HepG2 (cell line): ENCODE measurements at regions not wholly inside any gene's neighbourhood (a gene's known extent, or its start where the extent isn't known, plus 50 kb on each side); places are given as distances from the start of the nearest gene placed in this dataset.

ENCODE experiments used
- ATAC-seq: fragments of 200-7000 bp; cut with Tn5 transposase; 3 replicates; pipeline ENCODE4 v1.9.1; 2020; ENCODE audit warnings: mild to moderate bottlenecking, moderate library complexity
- BruUV-seq: library from RNA; stranded (reverse); fragments of 400-500 nt; replicated peaks from 2 replicates; lab custom pipeline; 2021; lab: Mats Ljungman, UMichigan
- CTCF ChIA-PET: fragments of 300-600 bp; formaldehyde crosslinking; extraction: SDS; loops from one replicate; lab custom pipeline; 2021; ENCODE audit warnings: low total read pairs, inconsistent platforms, low intra/inter-chr PET ratio; lab: Yijun Ruan, JAX
- POLR2A ChIA-PET: fragments of 350-600 bp; sonication (Branson Sonifier 250); formaldehyde crosslinking; loops from one replicate; lab custom pipeline; 2020; ENCODE audit warnings: antibody characterized with exemption, inconsistent platforms; lab: Yijun Ruan, JAX
- DNase-seq: peaks from one replicate; pipeline ENCODE4 v3.0.0-alpha.2; 2015; ENCODE audit warnings: low spot score
- FAIRE-seq: peaks from 3 replicates; lab custom pipeline; 2011; peaks lifted over from hg19 to GRCh38; lab: Jason Lieb, UNC
- H2AFZ ChIP-seq: one replicate; pipeline ENCODE4 v1.6.1; 2011; ENCODE audit warnings: low read length, inconsistent platforms
- H3K27ac ChIP-seq: fragments of 300-600 bp; 3 replicates; pipeline ENCODE4 v1.8.0; 2011; ENCODE audit warnings: mixed run types, mild to moderate bottlenecking, mixed read lengths, low read length, inconsistent platforms; ENCODE audit not compliant: insufficient read depth; ENCODE audit errors: extremely low read length
- H3K27me3 ChIP-seq, 2 experiments: fragments of 200-600 bp in 1 of 2; 2 replicates in 1 of 2; 3 replicates in 1 of 2; pipeline versions ENCODE4 v1.6.0 to v1.8.0; 2011; ENCODE audit warnings: low read length in 2 of 2, mild to moderate bottlenecking in 2 of 2, moderate library complexity in 2 of 2, inconsistent platforms in 1 of 2; ENCODE audit not compliant: insufficient read depth in 2 of 2, control insufficient read depth in 1 of 2
- H3K36me3 ChIP-seq, 2 experiments: fragments of 200-600 bp in 1 of 2; replicated peaks in 1 of 2; 2 replicates in 1 of 2; 3 replicates in 1 of 2; pipeline versions ENCODE4 v1.5.1 to v1.8.0; 2011; ENCODE audit warnings: low read length in 2 of 2, inconsistent platforms in 1 of 2; ENCODE audit not compliant: insufficient read depth in 2 of 2, control insufficient read depth in 1 of 2
- H3K4me1 ChIP-seq: 2 replicates; pipeline ENCODE4 v1.5.1; 2012; ENCODE audit warnings: low read length, inconsistent platforms; ENCODE audit not compliant: insufficient read depth
- H3K4me2 ChIP-seq: 2 replicates; pipeline ENCODE4 v1.6.0; 2011; ENCODE audit warnings: low read depth, low read length, inconsistent platforms
- H3K4me3 ChIP-seq, 3 experiments: fragments of 200-600 bp in 1 of 3; sonication (generic), shearing (Covaris generic) in 1 of 3; replicated peaks in 1 of 3; 2 replicates each; pipeline ENCODE4 v1.5.1; 2011 to 2016; ENCODE audit warnings: low read length in 3 of 3, inconsistent platforms in 2 of 3, low read depth in 2 of 3, mild to moderate bottlenecking in 2 of 3, control low read depth in 1 of 3, mixed read lengths in 1 of 3; ENCODE audit not compliant: insufficient read depth in 1 of 3
- H3K79me2 ChIP-seq: one replicate; pipeline ENCODE4 v1.6.1; 2011; ENCODE audit warnings: low read length, inconsistent platforms; ENCODE audit not compliant: insufficient read depth
- H3K9ac ChIP-seq: 2 replicates; pipeline ENCODE4 v1.6.0; 2011; ENCODE audit warnings: mild to moderate bottlenecking, low read depth, low read length, inconsistent platforms; ENCODE audit not compliant: insufficient read depth
- H3K9me3 ChIP-seq: 2 replicates; pipeline ENCODE4 v1.5.1; 2012; ENCODE audit warnings: mild to moderate bottlenecking, low read length
- H4K20me1 ChIP-seq: 2 replicates; pipeline ENCODE4 v1.6.0; 2011; ENCODE audit warnings: inconsistent platforms, mild to moderate bottlenecking, low read length, moderate library complexity; ENCODE audit not compliant: insufficient read depth
- ATF7 ChIP-seq, 2 experiments: fragments of 450-650 bp in 1 of 2; sonication (generic) in 1 of 2; formaldehyde crosslinking in 1 of 2; IDR thresholded peaks; 2 replicates each; pipeline versions ENCODE4 v1.4.0 to v1.6.1; 2016 to 2020; ENCODE audit warnings: antibody characterized with exemption in 1 of 2, mild to moderate bottlenecking in 1 of 2, missing genetic modification reagents in 1 of 2
- CEBPB ChIP-seq: IDR thresholded peaks from 2 replicates; pipeline ENCODE4 v1.6.1; 2011; ENCODE audit warnings: low read depth, low read length, improper control_type of control experiment, borderline replicate concordance
- CREB1 ChIP-seq, 2 experiments: fragments of 450-650 bp in 1 of 2; IDR thresholded peaks; 2 replicates each; pipeline ENCODE4 v1.6.1; 2016 to 2017; ENCODE audit warnings: control low read depth in 1 of 2, mild to moderate bottlenecking in 1 of 2, missing compliant biosample characterization in 1 of 2, missing genetic modification characterization in 1 of 2
- EP300 ChIP-seq, 3 experiments: sonication (generic) in 1 of 3; formaldehyde crosslinking in 1 of 3; IDR thresholded peaks; 2 replicates each; pipeline versions ENCODE4 v1.5.1 to v1.6.1; 2011 to 2020; ENCODE audit warnings: low read depth in 2 of 3, low read length in 2 of 3, borderline replicate concordance in 1 of 3, improper control_type of control experiment in 1 of 3, mild to moderate bottlenecking in 1 of 3, missing genetic modification reagents in 1 of 3, moderate library complexity in 1 of 3
- MAFK ChIP-seq, 2 experiments: IDR thresholded peaks in 1 of 2; conservative IDR thresholded peaks in 1 of 2; 2 replicates each; pipeline ENCODE4 v1.6.1; 2011; ENCODE audit warnings: improper control_type of control experiment in 2 of 2, low read length in 2 of 2
- NFKB2 ChIP-seq: sonication (generic); formaldehyde crosslinking; IDR thresholded peaks from 2 replicates; pipeline ENCODE4 v1.4.0; 2020; ENCODE audit warnings: missing genetic modification reagents, borderline replicate concordance
- RAD51 ChIP-seq: fragments of 450-650 bp; IDR thresholded peaks from 2 replicates; pipeline ENCODE4 v1.6.1; 2016; ENCODE audit warnings: borderline replicate concordance
- RXRB ChIP-seq: IDR thresholded peaks from 2 replicates; pipeline ENCODE4 v1.6.1; 2016; ENCODE audit warnings: borderline replicate concordance, missing genetic modification reagents, missing compliant biosample characterization
- ZFP82 ChIP-seq: sonication (generic); formaldehyde crosslinking; IDR thresholded peaks from 2 replicates; pipeline ENCODE4 v1.5.1; 2020; ENCODE audit warnings: mild to moderate bottlenecking, missing genetic modification reagents, borderline replicate concordance
- ZNF20 ChIP-seq: sonication (generic); formaldehyde crosslinking; IDR thresholded peaks from 2 replicates; pipeline ENCODE4 v1.4.0; 2020; ENCODE audit warnings: mild to moderate bottlenecking, moderate library complexity, missing genetic modification reagents
- WGBS: methylation state at CpG from one replicate; pipeline ENCODE4 v1.1.6; 2017; ENCODE audit warnings: low lambda C conversion rate; 5-methylcytosine and 5-hydroxymethylcytosine counted together
- in situ Hi-C: cut with HindIII; loops from 2 replicates; pipeline ENCODE4 v1.10.0; 2017; ENCODE audit warnings: low pct_unique_long_range_greater_than_20kb; ENCODE audit not compliant: extremely low pct_ligation_motif_present
- intact Hi-C: fragments of 100-400 bp; cut with micrococcal nuclease; formaldehyde crosslinking; loops from one replicate; pipeline ENCODE4 v1.10.0; 2022; ENCODE audit not compliant: unreplicated experiment
- TF ChIP-seq, protein P1 (sequence below): sonication (generic); formaldehyde crosslinking; IDR thresholded peaks from 2 replicates; pipeline ENCODE4 v1.5.0; 2020; ENCODE audit warnings: mild to moderate bottlenecking, missing genetic modification reagents

DNA sequence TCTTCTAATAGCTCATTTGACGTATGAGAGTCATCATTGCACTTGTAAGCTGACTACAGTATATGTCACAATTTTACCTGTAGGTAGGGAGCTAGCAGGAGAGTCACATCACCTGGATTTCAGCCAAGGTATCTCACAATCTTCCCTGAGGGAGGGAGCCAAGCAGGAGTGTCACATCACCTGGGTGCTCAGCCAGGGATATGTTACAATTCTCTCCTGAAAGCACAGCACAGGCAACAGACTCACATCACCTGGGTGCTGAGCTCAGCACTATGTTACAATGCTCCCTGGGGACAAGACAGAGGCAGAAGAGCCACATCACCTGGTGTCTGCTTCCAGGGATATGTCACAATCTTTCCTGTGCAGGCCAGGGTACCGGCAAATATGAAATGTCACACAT is 51.5 kb upstream of the ZNF730 start:
- Histone ChIP-seq H3K4me2 (no peak overlapping the region), H2AFZ (no peak overlapping the region), H3K9me3 (peaks cover 93% of the 10 kb centered on the region), H3K79me2 (no peaks in the 10 kb centered on the region), H3K9ac (no peak overlapping the region), H4K20me1 (no peaks in the 10 kb centered on the region), H3K4me1 (no peaks in the 10 kb centered on the region), H3K4me3 (no peak overlapping the region), H3K27ac (no peak overlapping the region), H3K27me3 (no peaks in the 10 kb centered on the region), H3K36me3 (no peaks in the 10 kb centered on the region)
- DNase-seq (no peak), FAIRE-seq (no peak), ATAC-seq (no peak)
- intact Hi-C loops, result no loop called here
- 0% methylated on average over 1 of the region's 2 CpGs for WGBS
- BruUV-seq, result no TSS peak
- peak in 1 of 2 experiments; percentile 41; a peak in 2 of 4 replicates for TF ChIP-seq MAFK (conservative IDR thresholded peaks at IDR 0.05 in 1 of 2, IDR thresholded peaks at IDR 0.05 in 1 of 2; ENCODE audit: low read length in 2 of 2)
- TF ChIP-seq, protein P1, sequence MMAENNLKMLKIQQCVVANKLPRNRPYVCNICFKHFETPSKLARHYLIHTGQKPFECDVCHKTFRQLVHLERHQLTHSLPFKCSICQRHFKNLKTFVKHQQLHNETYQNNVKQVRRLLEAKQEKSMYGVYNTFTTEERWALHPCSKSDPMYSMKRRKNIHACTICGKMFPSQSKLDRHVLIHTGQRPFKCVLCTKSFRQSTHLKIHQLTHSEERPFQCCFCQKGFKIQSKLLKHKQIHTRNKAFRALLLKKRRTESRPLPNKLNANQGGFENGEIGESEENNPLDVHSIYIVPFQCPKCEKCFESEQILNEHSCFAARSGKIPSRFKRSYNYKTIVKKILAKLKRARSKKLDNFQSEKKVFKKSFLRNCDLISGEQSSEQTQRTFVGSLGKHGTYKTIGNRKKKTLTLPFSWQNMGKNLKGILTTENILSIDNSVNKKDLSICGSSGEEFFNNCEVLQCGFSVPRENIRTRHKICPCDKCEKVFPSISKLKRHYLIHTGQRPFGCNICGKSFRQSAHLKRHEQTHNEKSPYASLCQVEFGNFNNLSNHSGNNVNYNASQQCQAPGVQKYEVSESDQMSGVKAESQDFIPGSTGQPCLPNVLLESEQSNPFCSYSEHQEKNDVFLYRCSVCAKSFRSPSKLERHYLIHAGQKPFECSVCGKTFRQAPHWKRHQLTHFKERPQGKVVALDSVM (CRISPR knock-in tag), result no peak
- in situ Hi-C loops, result no loop called here
- POLR2A ChIA-PET, result no interaction called here
- CTCF ChIA-PET, result no interaction called here

DNA sequence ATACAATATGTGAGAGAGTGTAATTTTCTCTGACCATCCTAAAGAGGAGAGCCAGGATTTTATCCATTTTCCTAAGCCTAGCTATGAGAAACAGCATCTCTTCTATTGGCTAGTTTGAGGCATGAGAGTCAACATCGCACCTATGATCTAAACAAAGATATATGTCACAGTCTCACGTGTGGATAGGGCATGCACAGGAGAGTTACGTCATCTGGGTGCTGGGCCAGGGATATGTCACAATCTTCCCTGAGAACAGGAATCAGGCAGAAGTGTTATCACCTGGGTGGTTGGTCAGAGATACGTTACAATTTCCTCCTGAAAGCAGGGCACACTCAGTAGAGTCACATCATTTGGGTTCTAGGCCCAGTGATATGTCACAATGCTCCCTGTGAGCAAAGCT is 53.9 kb upstream of the ZNF730 start:
- POLR2A ChIA-PET, result no interaction called here
- FAIRE-seq, result no peak
- CTCF ChIA-PET, result no interaction called here
- Histone ChIP-seq H3K79me2 (no peaks in the 10 kb centered on the region), H3K4me3 (no peak overlapping the region), H3K27me3 (no peaks in the 10 kb centered on the region)
- TF ChIP-seq ZFP82 (CRISPR knock-in tag) (no peak), CEBPB (peak; percentile 17; the same call in 1 of the 2 replicates), ATF7 (IDR thresholded peaks at IDR 0.05) (peak; percentile 76), ATF7 (CRISPR knock-in tag; IDR thresholded peaks at IDR 0.05) (no peak), RAD51 (no peak), EP300 (IDR thresholded peaks at IDR 0.05; ENCODE audit: low read depth in 2 of 2, low read length in 2 of 2) (no peak), EP300 (CRISPR knock-in tag; IDR thresholded peaks at IDR 0.05; ENCODE audit: borderline replicate concordance) (no peak), CREB1 (IDR thresholded peaks at IDR 0.05) (peak; percentile 54), CREB1 (CRISPR knock-in tag; IDR thresholded peaks at IDR 0.05) (no peak), NFKB2 (CRISPR knock-in tag) (no peak), ZNF20 (CRISPR knock-in tag) (no peak), RXRB (no peak)
- TF ChIP-seq, all 625 proteins: peak for 3
- Histone ChIP-seq H3K36me3 (no peaks in the 10 kb centered on the region), H3K4me2 (no peak overlapping the region), H3K27ac (no peak overlapping the region), H3K4me1 (no peaks in the 10 kb centered on the region), H4K20me1 (no peaks in the 10 kb centered on the region), H3K9me3 (peaks cover 95% of the 10 kb centered on the region), H2AFZ (no peak overlapping the region), H3K9ac (no peak overlapping the region)
- intact Hi-C loops, result no loop called here
- in situ Hi-C loops, result no loop called here
- ATAC-seq (no peak), DNase-seq (no peak)
- 3% methylated on average over 4 of the region's 4 CpGs for WGBS
- no TSS peak for BruUV-seq
